GM12892 (cell line): ENCODE measurements at regions not wholly inside any gene's neighbourhood (a gene's known extent, or its start where the extent isn't known, plus 50 kb on each side); places are given as distances from the start of the nearest gene placed in this dataset.

Experiments
- POLR2A ChIP-seq: IDR thresholded peaks from 2 replicates; pipeline ENCODE4 v1.6.1; 2011; ENCODE audit warnings: low read depth, low read length, control low read depth
- POLR2AphosphoS5 ChIP-seq: IDR thresholded peaks from 2 replicates; pipeline ENCODE4 v1.6.1; 2011; ENCODE audit warnings: low read depth, low read length, control low read depth

DNA sequence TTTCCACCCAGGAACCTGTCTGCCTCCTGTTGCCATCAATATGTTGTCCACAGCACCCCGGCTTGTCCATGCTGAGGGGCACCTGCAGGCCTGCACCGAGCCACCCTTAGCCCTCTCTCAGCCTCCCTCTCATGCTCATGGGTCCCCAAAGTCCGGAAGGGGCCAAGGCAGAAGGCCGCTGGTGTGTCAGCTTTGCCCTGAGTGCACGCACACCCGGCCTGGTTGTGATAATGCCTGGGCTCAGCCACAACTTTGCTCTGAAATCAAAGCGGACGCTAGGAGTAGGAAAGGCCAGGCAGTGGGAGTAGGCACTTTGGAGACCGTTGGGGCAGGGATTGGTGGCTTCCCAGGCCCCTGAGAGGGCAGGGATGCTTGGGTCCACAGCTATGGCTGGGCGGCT, 201.8 kb upstream of the NUDT12 start:
- TF ChIP-seq POLR2A (no peak), POLR2AphosphoS5 (no peak)
